RWPE2 (cell line): ENCODE measurements at regions not wholly inside any gene's neighbourhood (a gene's known extent, or its start where the extent isn't known, plus 50 kb on each side); places are given as distances from the start of the nearest gene placed in this dataset.

Experiments
- ATAC-seq: fragments of 200-7000 bp; cut with Tn5 transposase; 3 replicates; pipeline ENCODE4 v1.9.1; 2021; ENCODE audit warnings: low read depth
- DNase-seq: peaks from one replicate; pipeline ENCODE4 v3.0.0-alpha.2; 2020; ENCODE audit warnings: low spot score
- H3K27ac ChIP-seq: fragments of 450-650 bp; 2 replicates; pipeline ENCODE4 v1.5.1; 2017; ENCODE audit warnings: mild to moderate bottlenecking; ENCODE audit not compliant: poor library complexity, severe bottlenecking
- H3K27me3 ChIP-seq: fragments of 250-450 bp; sonication (Bioruptor Pico); 2 replicates; pipeline ENCODE4 v1.5.1; 2021; ENCODE audit warnings: mild to moderate bottlenecking, moderate library complexity; ENCODE audit not compliant: insufficient read depth, poor library complexity, severe bottlenecking
- H3K36me3 ChIP-seq: fragments of 250-450 bp; sonication (Bioruptor Pico); 2 replicates; pipeline ENCODE4 v1.5.1; 2020; ENCODE audit warnings: low read depth, mild to moderate bottlenecking, moderate library complexity
- H3K4me1 ChIP-seq: fragments of 250-450 bp; sonication (Bioruptor Pico); 2 replicates; pipeline ENCODE4 v1.5.1; 2021; ENCODE audit warnings: mild to moderate bottlenecking, moderate library complexity; ENCODE audit not compliant: insufficient read depth, poor library complexity, severe bottlenecking
- H3K4me3 ChIP-seq: fragments of 250-450 bp; sonication (Bioruptor Pico); 2 replicates; pipeline ENCODE4 v1.5.1; 2021; ENCODE audit warnings: mild to moderate bottlenecking, moderate library complexity; ENCODE audit not compliant: severe bottlenecking
- H3K9me3 ChIP-seq: fragments of 250-450 bp; sonication (Bioruptor Pico); 2 replicates; pipeline ENCODE4 v1.5.1; 2021; ENCODE audit warnings: mild to moderate bottlenecking, moderate library complexity; ENCODE audit not compliant: severe bottlenecking
- TF ChIP-seq, protein P1 (sequence below): fragments of 450-650 bp; IDR thresholded peaks from one replicate; pipeline ENCODE4 v1.5.1; 2017; ENCODE audit warnings: mild to moderate bottlenecking, moderate library complexity; ENCODE audit not compliant: poor library complexity, severe bottlenecking

DNA sequence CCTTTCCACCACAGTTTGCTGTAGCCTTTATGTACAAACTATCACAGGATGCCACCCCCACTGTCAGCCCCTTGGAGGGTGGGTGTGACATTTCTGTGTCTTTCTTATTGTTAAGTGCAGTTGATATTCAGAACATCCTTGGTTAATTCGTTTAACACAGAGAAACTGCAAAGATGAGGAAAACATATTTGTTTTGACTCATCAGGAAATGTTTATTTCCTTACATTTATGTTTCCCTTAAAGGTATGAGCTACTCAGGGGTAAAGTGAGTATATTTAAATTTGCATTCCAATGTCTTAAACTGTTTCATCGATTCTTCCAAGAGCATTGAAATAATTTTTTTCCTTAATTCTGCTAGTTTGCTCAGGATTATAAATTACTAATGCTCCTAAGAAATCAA is 243.4 kb downstream of the RDH14 start:
- H3K4me1 ChIP-seq: peaks cover 7% of the 10 kb centered on the region
- no peaks in the 10 kb centered on the region for H3K9me3 ChIP-seq
- no peak overlapping the region for H3K27ac ChIP-seq
- ATAC-seq (no peak), DNase-seq (no peak)
- H3K4me3 ChIP-seq: no peak overlapping the region
- TF ChIP-seq, protein P1, sequence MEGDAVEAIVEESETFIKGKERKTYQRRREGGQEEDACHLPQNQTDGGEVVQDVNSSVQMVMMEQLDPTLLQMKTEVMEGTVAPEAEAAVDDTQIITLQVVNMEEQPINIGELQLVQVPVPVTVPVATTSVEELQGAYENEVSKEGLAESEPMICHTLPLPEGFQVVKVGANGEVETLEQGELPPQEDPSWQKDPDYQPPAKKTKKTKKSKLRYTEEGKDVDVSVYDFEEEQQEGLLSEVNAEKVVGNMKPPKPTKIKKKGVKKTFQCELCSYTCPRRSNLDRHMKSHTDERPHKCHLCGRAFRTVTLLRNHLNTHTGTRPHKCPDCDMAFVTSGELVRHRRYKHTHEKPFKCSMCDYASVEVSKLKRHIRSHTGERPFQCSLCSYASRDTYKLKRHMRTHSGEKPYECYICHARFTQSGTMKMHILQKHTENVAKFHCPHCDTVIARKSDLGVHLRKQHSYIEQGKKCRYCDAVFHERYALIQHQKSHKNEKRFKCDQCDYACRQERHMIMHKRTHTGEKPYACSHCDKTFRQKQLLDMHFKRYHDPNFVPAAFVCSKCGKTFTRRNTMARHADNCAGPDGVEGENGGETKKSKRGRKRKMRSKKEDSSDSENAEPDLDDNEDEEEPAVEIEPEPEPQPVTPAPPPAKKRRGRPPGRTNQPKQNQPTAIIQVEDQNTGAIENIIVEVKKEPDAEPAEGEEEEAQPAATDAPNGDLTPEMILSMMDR: no peak
- no peaks in the 10 kb centered on the region for H3K27me3 ChIP-seq
- H3K36me3 ChIP-seq: no peaks in the 10 kb centered on the region

DNA sequence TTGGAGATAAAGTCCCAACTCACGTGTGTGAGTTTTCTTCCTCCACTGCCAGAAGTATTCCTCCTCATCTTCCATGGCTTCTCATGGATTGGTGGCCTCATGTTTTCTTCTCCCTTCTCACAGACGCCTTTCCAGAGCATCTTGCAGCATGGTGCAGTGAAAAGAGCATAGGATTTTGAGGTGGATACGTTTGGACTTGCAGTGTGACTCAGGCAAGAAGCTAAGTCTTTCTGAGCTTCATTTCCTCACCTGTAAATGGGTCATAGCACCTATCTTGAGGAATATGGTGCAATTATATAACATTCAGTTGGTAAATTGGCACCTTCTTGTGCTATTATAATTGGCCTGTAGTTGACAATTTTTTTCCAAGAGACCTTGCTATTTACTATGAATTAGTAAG is 247.6 kb downstream of the RDH14 start:
- DNase-seq (no peak), ATAC-seq (peak; percentile 52; the same call in 1 of the 3 replicates)
- Histone ChIP-seq H3K27me3 (no peaks in the 10 kb centered on the region), H3K9me3 (no peaks in the 10 kb centered on the region), H3K27ac (no peak overlapping the region), H3K4me3 (no peak overlapping the region), H3K36me3 (no peaks in the 10 kb centered on the region), H3K4me1 (peaks cover 4% of the 10 kb centered on the region)
- TF ChIP-seq, protein P1: no peak

GRCh38 chr2:18311420-18312195 is 248.8 kb downstream of the RDH14 start:
- H3K4me3 ChIP-seq: no peak overlapping the region
- ATAC-seq (peak; percentile 29; the same call in 1 of the 3 replicates), DNase-seq (no peak)
- no peaks in the 10 kb centered on the region for H3K36me3 ChIP-seq
- peaks cover 4% of the 10 kb centered on the region for H3K4me1 ChIP-seq
- TF ChIP-seq, protein P1: no peak
- H3K27me3 ChIP-seq: no peaks in the 10 kb centered on the region
- H3K9me3 ChIP-seq: no peaks in the 10 kb centered on the region
- no peak overlapping the region for H3K27ac ChIP-seq

DNA sequence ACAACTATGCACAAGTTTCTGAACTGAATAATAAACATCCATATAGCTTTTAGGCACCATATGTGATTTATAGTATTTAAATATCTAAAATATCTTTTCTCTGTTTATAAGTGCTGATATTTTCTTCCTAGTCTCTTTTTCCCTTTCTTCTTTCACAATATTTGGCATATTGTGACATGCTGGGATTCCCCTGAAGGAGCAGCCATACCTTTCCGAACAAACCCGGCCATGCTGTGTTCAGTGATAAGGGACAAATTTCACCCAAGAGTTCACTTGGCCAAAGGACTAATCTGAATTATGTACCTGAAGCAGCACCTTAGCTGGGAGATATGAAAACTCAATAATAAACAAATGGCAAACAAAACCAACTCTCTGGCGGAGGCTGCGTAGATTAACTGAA is 250.8 kb downstream of the RDH14 start:
- no peaks in the 10 kb centered on the region for H3K9me3 ChIP-seq
- no peak overlapping the region for H3K27ac ChIP-seq
- peaks cover 4% of the 10 kb centered on the region for H3K4me1 ChIP-seq
- no peak overlapping the region for H3K4me3 ChIP-seq
- ATAC-seq (no peak), DNase-seq (no peak)
- TF ChIP-seq, protein P1: no peak
- no peaks in the 10 kb centered on the region for H3K36me3 ChIP-seq
- no peaks in the 10 kb centered on the region for H3K27me3 ChIP-seq

- Histone ChIP-seq H3K4me3 (no peak overlapping the region), H3K27me3 (no peaks in the 10 kb centered on the region), H3K27ac (no peak overlapping the region), H3K9me3 (no peaks in the 10 kb centered on the region), H3K36me3 (no peaks in the 10 kb centered on the region), H3K4me1 (peaks cover 4% of the 10 kb centered on the region)
- DNase-seq: no peak
- TF ChIP-seq, protein P1: no peak
- no peak for ATAC-seq
Measured at GRCh38 chr2:18309188-18309587, 251.3 kb downstream of the RDH14 start.
